ENCODE measurements at regions not wholly inside any gene's neighbourhood (a gene's known extent, or its start where the extent isn't known, plus 50 kb on each side); places are given as distances from the start of the nearest gene placed in this dataset.
"Not testable (repeated sequence)": the region's sequence is repeated elsewhere in the genome, so short reads cannot be mapped to it uniquely, and the experiment has no call there.

- no peak for DNase-seq (ENCODE audit: low read depth in 2 of 3, low spot score in 2 of 3)
Observed at GRCh38 chr15:81839387-81839786, 206.4 kb downstream of the MEX3B start.

GRCh38 chr15:81835731-81836130 lies 210.1 kb downstream of the MEX3B start:
- DNase-seq (ENCODE audit: low read depth in 2 of 3, low spot score in 2 of 3), result no peak

GRCh38 chr15:81830520-81830919 lies 215.3 kb downstream of the MEX3B start:
- DNase-seq (ENCODE audit: low read depth in 2 of 3, low spot score in 2 of 3), result no peak

- no peak for DNase-seq (ENCODE audit: low read depth in 2 of 3, low spot score in 2 of 3)
Observed at GRCh38 chr15:81829918-81830317, 215.9 kb downstream of the MEX3B start.

GRCh38 chr15:81828135-81828534 lies 217.7 kb downstream of the MEX3B start:
- no peak for DNase-seq (ENCODE audit: low read depth in 2 of 3, low spot score in 2 of 3)

- no peak for DNase-seq (ENCODE audit: low read depth in 2 of 3, low spot score in 2 of 3)
Observed at GRCh38 chr15:81825136-81825535, 220.7 kb downstream of the MEX3B start.

GRCh38 chr15:81822587-81822986 lies 223.2 kb downstream of the MEX3B start:
- DNase-seq (ENCODE audit: low read depth in 2 of 3, low spot score in 2 of 3), result not testable (repeated sequence)

- DNase-seq (ENCODE audit: low read depth in 2 of 3, low spot score in 2 of 3), result no peak
Observed at GRCh38 chr15:81819924-81820635, 225.7 kb downstream of the MEX3B start.

- DNase-seq (ENCODE audit: low read depth in 2 of 3, low spot score in 2 of 3), result no peak
Observed at GRCh38 chr15:81814882-81815455, 230.8 kb downstream of the MEX3B start.

- no peak for DNase-seq (ENCODE audit: low read depth in 2 of 3, low spot score in 2 of 3)
Observed at GRCh38 chr15:81813215-81813614, 232.6 kb downstream of the MEX3B start.

- no peak for DNase-seq (ENCODE audit: low read depth in 2 of 3, low spot score in 2 of 3)
Observed at GRCh38 chr15:81812456-81812855, 233.4 kb downstream of the MEX3B start.

GRCh38 chr15:81811736-81812135 lies 234.1 kb downstream of the MEX3B start:
- DNase-seq (ENCODE audit: low read depth in 2 of 3, low spot score in 2 of 3), result no peak

- DNase-seq (ENCODE audit: low read depth in 2 of 3, low spot score in 2 of 3), result peak in 2 of 3 donors; percentile 68 to 85
Observed at GRCh38 chr15:81809543-81809942, 236.3 kb downstream of the MEX3B start.

GRCh38 chr15:81807806-81808205 lies 238.0 kb downstream of the MEX3B start:
- DNase-seq (ENCODE audit: low read depth in 2 of 3, low spot score in 2 of 3), result no peak

- no peak for DNase-seq (ENCODE audit: low read depth in 2 of 3, low spot score in 2 of 3)
Observed at GRCh38 chr15:81807186-81807585, 238.6 kb downstream of the MEX3B start.

- no peak for DNase-seq (ENCODE audit: low read depth in 2 of 3, low spot score in 2 of 3)
Observed at GRCh38 chr15:81795899-81796298, 249.9 kb downstream of the MEX3B start.

- DNase-seq (ENCODE audit: low read depth in 2 of 3, low spot score in 2 of 3), result no peak
Observed at GRCh38 chr15:81792646-81793045, 253.2 kb downstream of the MEX3B start.

- not testable (repeated sequence) for DNase-seq (ENCODE audit: low read depth in 2 of 3, low spot score in 2 of 3)
Observed at GRCh38 chr15:81791322-81791721, 254.5 kb downstream of the MEX3B start.

- DNase-seq (ENCODE audit: low read depth in 2 of 3, low spot score in 2 of 3), result no peak
Observed at GRCh38 chr15:81789403-81789802, 256.4 kb downstream of the MEX3B start.

- no peak for DNase-seq (ENCODE audit: low read depth in 2 of 3, low spot score in 2 of 3)
Observed at GRCh38 chr15:81786776-81787175, 259.0 kb downstream of the MEX3B start.

- DNase-seq (ENCODE audit: low read depth in 2 of 3, low spot score in 2 of 3), result no peak
Observed at GRCh38 chr15:81785679-81786078, 260.1 kb downstream of the MEX3B start.

GRCh38 chr15:81785181-81785580 lies 260.6 kb downstream of the MEX3B start:
- DNase-seq (ENCODE audit: low read depth in 2 of 3, low spot score in 2 of 3), result no peak

GRCh38 chr15:81784751-81785150 lies 261.1 kb downstream of the MEX3B start:
- DNase-seq (ENCODE audit: low read depth in 2 of 3, low spot score in 2 of 3), result no peak

Measured in hematopoietic multipotent progenitor cell (in vitro differentiated cells).